Activated CD4-positive, alpha-beta T cell treated with anti-CD3 and anti-CD28 coated beads, Interleukin-2, amount 10 ng/mL, durations not matched to agents 24 days and 14 days (primary cell): ENCODE measurements at regions not wholly inside any gene's neighbourhood (a gene's known extent, or its start where the extent isn't known, plus 50 kb on each side); places are given as distances from the start of the nearest gene placed in this dataset.

Experiments used
- DNase-seq: peaks from one replicate; pipeline ENCODE4 v3.0.0; 2022
- H3K27ac Mint-ChIP-seq: one replicate; pipeline ENCODE4 v1.8.0; 2022; ENCODE audit warnings: mild to moderate bottlenecking, mixed read lengths
- H3K27me3 Mint-ChIP-seq: one replicate; pipeline ENCODE4 v1.8.0; 2022; ENCODE audit warnings: mixed read lengths
- H3K36me3 Mint-ChIP-seq: one replicate; pipeline ENCODE4 v1.8.0; 2022; ENCODE audit warnings: low read depth, mild to moderate bottlenecking, mixed read lengths
- H3K4me1 Mint-ChIP-seq: one replicate; pipeline ENCODE4 v1.8.0; 2021; ENCODE audit warnings: mixed read lengths
- H3K4me3 Mint-ChIP-seq: one replicate; pipeline ENCODE4 v1.8.0; 2022; ENCODE audit warnings: mild to moderate bottlenecking, moderate library complexity, mixed read lengths
- H3K9me3 Mint-ChIP-seq: one replicate; pipeline ENCODE4 v1.8.0; 2021; ENCODE audit warnings: mixed read lengths
- intact Hi-C: fragments of 100-400 bp; cut with micrococcal nuclease; formaldehyde crosslinking; loops from one replicate; pipeline ENCODE4 v1.15.1; 2023

DNA sequence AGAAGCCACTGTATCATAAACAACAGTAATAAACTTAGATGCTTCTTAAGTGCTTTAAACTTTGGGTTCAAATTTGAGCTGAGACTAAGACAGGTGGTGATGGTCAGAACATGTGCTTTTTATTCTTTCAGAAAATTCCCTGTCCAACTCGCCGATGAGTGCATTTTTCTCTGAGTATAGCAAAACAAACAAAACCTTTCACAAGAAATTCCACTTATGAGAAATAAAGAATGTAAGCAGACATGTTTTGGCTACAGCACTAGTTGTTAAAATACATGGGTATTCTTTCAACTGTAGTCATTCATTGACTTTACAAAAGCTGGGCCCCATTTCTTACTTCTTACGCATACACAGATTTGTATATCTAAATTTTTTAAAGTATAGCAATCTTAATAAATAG lies 125.6 kb downstream of the SPRY2 start:
- DNase-seq, result no peak
- Mint-ChIP-seq H3K36me3 (no peaks in the 10 kb centered on the region), H3K27ac (no peak overlapping the region), H3K4me1 (no peaks in the 10 kb centered on the region), H3K4me3 (no peak overlapping the region), H3K27me3 (no peaks in the 10 kb centered on the region), H3K9me3 (no peaks in the 10 kb centered on the region)
- intact Hi-C loops, result no loop called here

DNA sequence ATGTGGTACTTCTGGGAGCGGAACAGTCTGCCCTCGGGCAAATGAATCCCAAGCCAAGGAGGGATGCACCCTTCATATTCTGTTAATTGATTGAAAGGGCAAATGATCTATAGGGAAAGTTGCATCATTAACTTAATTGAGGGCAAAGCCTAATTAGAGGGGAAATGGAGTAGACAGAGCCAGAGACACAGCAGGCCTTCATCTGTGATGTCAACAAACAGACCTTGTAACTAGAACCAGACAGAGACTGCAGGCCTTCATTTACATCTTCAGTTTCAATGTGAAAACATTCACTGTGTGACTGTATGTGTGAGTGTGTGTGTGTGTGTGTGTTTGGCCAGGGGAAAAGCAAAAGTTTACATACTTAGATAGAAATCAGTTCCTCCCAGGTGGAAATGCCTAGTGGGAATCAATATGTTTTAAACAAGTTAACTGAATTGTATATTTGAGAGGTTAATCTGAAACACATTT lies 126.4 kb downstream of the SPRY2 start:
- Mint-ChIP-seq H3K36me3 (no peaks in the 10 kb centered on the region), H3K27me3 (no peaks in the 10 kb centered on the region), H3K4me3 (no peak overlapping the region), H3K9me3 (no peaks in the 10 kb centered on the region), H3K4me1 (no peaks in the 10 kb centered on the region), H3K27ac (no peak overlapping the region)
- intact Hi-C loops, result no loop called here
- no peak for DNase-seq

DNA sequence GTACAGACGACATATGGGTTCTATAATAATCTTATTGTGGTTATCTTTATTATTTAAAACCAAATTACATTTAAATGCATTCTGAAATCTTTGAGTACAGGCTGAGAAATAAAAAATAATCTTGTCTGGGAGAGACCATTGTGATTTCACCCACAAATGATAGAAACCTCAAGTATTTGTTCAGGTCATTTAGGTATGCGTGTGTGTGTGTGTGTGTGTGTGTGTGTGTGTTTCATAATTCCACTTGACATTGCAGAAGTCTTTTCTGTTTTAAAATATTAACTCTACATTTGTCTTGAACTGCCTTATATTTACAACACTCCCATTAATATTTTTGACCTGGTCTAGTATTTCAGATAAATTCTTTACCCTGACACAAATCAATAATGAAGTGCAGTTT lies 126.9 kb downstream of the SPRY2 start:
- DNase-seq, result no peak
- H3K27me3 Mint-ChIP-seq, result no peaks in the 10 kb centered on the region
- H3K27ac Mint-ChIP-seq, result no peak overlapping the region
- H3K4me1 Mint-ChIP-seq, result no peaks in the 10 kb centered on the region
- no peaks in the 10 kb centered on the region for H3K36me3 Mint-ChIP-seq
- H3K4me3 Mint-ChIP-seq, result no peak overlapping the region
- H3K9me3 Mint-ChIP-seq, result no peaks in the 10 kb centered on the region
- intact Hi-C loops, result no loop called here

DNA sequence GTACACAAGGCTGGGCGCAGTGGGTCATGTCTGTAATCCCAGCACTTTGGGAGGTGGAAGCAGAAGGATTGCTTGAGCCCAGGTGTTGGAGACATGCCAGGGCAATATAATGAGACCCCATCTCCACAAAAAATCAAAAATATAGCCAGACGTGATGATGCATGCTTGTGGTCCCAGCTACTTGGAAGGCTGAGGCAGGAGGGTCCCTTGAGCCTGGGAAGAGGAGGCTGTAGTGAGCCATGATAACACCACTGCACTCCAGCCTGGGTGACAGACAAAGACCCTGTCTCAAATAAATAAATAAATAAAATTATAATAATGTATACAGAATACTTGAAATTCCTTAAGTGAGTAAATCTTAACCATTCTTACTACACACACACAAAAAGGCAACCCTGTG lies 127.7 kb downstream of the SPRY2 start:
- Mint-ChIP-seq H3K4me1 (no peaks in the 10 kb centered on the region), H3K9me3 (no peaks in the 10 kb centered on the region), H3K27me3 (no peaks in the 10 kb centered on the region), H3K4me3 (no peak overlapping the region), H3K27ac (no peak overlapping the region), H3K36me3 (no peaks in the 10 kb centered on the region)
- no peak for DNase-seq
- intact Hi-C loops, result no loop called here

DNA sequence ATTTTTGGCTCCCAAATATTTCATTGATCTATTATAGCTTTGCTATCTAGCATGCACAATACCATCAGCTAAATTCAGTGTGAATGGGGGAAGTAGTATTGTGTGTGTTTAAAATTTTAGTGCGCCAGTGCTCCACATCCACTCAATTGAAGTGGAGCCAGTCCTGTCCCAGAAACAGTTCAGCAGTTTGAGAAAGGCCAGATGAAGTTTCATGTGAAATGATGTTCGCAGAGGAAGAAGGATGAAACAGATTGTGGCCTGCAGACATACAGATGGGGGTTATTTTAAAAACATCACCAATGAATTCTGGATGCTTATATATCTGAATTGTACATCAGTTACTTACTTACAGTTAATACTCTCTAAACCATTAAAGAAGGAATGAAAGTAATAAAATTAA lies 129.4 kb downstream of the SPRY2 start:
- H3K9me3 Mint-ChIP-seq, result peaks cover 1% of the 10 kb centered on the region
- H3K36me3 Mint-ChIP-seq, result no peaks in the 10 kb centered on the region
- intact Hi-C loops, result no loop called here

DNA sequence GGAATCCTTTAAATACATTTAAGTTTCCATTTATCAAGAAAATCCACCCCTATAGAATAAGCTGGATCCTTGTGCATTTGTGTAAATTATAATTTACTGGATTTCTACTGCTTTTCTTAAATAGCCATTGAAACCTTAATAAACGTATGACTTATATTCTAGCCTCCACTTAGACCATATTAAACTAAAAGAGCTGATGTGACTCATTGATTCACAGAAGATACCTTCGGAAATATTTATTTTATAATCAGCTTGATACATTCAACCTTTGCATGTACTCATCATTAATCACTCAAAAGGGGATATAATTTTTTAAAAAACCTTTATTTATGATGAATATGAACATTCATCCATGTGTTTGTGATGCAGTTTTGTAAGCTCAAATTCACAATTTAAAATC lies 136.3 kb downstream of the SPRY2 start:
- no peaks in the 10 kb centered on the region for H3K27me3 Mint-ChIP-seq
- no peak for DNase-seq
- H3K4me3 Mint-ChIP-seq, result no peak overlapping the region
- no peaks in the 10 kb centered on the region for H3K4me1 Mint-ChIP-seq
- H3K36me3 Mint-ChIP-seq, result no peaks in the 10 kb centered on the region
- peaks cover 4% of the 10 kb centered on the region for H3K9me3 Mint-ChIP-seq
- intact Hi-C loops, result no loop called here
- H3K27ac Mint-ChIP-seq, result no peak overlapping the region

More for the DNA sequence above, 129.4 kb downstream of the SPRY2 start:
- H3K4me3 Mint-ChIP-seq, result no peak overlapping the region
- H3K4me1 Mint-ChIP-seq, result no peaks in the 10 kb centered on the region
- H3K27me3 Mint-ChIP-seq, result no peaks in the 10 kb centered on the region
- DNase-seq, result no peak
- H3K27ac Mint-ChIP-seq, result no peak overlapping the region

DNA sequence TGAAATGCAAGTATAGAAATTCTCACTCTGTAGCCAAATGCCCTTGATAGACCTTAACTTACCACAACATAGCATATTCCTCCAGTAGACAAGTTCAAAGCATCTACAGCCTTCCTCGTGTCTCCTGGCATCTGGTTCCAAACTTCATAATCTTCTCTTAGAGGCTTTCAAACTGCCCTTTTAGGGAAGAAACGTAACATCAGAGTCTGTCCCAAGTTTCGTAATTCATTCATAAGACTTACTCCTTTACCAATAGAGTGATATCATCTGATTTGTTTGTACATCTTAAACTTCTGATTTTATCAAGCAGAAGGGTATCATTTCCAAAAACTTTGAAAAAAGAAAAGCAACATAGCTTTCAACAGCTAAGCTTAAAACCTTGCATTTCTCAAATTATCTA lies 137.4 kb downstream of the SPRY2 start:
- intact Hi-C loops, result no loop called here
- Mint-ChIP-seq H3K4me3 (no peak overlapping the region), H3K4me1 (no peaks in the 10 kb centered on the region), H3K27me3 (no peaks in the 10 kb centered on the region), H3K36me3 (no peaks in the 10 kb centered on the region), H3K27ac (no peak overlapping the region), H3K9me3 (peaks cover 4% of the 10 kb centered on the region)
- no peak for DNase-seq

DNA sequence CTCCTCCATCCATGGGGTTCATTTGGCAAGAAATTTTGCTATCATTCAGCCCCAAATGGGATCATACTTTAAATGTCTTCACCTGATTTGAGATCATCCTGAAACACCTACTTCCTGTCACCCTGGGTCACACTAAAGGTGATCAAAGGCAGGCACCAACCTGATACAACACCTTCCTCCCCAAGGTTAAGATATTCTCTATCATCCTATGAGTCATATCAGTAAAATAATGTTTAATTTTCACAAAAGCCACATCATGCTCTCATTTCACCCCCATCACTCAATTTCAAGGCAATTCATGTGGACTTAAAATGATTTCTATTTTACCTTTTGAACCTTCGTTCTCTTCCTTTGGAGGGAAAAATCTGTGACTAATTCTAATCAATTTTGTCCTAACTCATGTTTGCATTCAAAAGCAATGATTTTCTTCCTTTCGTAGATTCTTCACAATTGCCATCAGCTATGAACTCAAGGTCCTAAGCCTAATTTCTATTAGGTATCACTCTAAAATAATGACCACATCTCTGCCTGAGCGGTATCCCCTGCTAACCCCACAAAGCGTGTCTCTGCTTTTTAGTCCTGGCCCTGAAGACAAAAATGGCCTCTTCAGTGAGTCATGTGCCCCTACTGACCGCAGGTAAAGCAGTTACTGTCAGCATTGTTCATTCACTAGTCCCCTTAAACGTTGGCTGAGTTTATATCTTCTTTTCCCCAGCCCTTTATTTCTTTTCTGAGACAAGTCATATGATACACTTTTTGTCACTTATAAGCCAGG lies 139.0 kb downstream of the SPRY2 start:
- no peaks in the 10 kb centered on the region for H3K36me3 Mint-ChIP-seq
- no peak overlapping the region for H3K4me3 Mint-ChIP-seq
- no peak for DNase-seq
- intact Hi-C loops, result no loop called here
- no peaks in the 10 kb centered on the region for H3K27me3 Mint-ChIP-seq
- H3K9me3 Mint-ChIP-seq, result peaks cover 4% of the 10 kb centered on the region
- no peaks in the 10 kb centered on the region for H3K4me1 Mint-ChIP-seq
- no peak overlapping the region for H3K27ac Mint-ChIP-seq

DNA sequence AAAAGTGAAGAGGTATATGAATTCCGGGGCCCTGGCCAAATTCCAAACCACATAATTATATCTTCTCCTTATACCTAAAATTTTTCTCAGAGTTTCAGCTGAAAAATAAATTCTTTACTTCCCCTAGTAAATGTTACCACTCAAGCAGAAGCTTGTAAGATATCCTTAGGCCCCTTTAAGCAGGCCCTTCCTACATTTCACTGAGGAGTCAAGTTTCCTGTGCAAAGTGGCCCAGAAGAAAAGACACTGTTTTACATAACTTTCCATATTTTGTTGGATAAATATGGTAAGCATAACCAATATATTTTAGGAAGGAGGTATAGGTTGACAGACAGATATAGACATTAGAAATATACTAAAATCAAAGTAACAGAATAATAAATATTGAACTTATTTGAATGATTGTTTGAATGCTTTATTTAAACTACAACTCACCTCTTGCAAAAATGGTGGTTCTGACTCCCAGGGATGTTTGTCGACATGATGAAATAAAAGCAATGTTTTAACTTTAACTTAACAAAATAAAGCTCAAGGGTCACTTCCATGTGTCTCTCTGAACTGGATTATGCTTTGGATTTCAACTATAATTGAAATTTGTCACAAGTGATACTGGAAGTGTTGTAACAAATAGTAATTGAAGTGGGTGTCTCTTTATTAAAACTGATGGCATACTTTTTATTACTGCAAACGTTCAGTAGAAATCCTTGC lies 141.2 kb downstream of the SPRY2 start:
- Mint-ChIP-seq H3K4me1 (no peaks in the 10 kb centered on the region), H3K9me3 (no peaks in the 10 kb centered on the region), H3K36me3 (no peaks in the 10 kb centered on the region), H3K27me3 (no peaks in the 10 kb centered on the region), H3K27ac (no peak overlapping the region), H3K4me3 (no peak overlapping the region)
- no peak for DNase-seq
- intact Hi-C loops, result no loop called here

DNA sequence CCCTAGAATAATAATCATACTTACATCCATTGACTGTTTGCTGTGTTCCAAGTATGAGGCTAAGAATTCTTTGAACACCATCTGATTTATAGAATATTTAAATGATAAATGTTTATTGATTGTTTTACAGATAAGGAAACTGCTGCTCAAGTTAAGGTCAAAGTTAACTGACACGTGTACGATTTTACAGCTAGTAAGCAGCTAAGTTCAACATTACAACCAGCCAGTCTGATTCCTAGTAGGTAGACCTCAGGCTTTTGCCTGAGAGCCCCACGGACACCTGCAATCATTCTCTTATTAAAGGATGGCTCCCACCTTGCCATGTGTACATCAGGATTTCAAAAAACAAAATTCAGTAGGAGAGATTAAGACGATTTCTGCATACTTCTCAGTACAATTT lies 141.9 kb downstream of the SPRY2 start:
- intact Hi-C loops, result no loop called here
- Mint-ChIP-seq H3K4me3 (no peak overlapping the region), H3K27me3 (no peaks in the 10 kb centered on the region), H3K36me3 (no peaks in the 10 kb centered on the region), H3K27ac (no peak overlapping the region), H3K9me3 (no peaks in the 10 kb centered on the region), H3K4me1 (no peaks in the 10 kb centered on the region)
- no peak for DNase-seq

DNA sequence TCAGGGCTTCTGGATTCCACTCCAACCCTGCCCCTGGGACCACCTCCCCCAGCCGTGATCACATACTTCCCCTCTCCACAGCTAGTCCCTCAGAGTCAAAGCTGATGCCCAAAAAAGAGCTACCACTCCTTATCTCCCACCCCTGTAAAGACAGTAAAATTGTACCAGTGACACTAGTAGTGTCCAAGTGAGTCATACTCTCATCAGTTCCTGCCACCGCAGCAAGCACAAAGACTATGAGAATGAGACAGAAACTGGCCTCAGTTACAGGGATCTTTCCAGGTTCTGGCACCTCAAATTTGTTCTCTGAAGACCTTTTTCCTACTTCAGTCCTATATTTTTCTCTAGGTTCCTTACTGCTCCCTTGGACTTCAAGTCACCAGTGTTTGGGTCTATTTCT lies 144.2 kb downstream of the SPRY2 start:
- no peak for DNase-seq
- no peak overlapping the region for H3K27ac Mint-ChIP-seq
- intact Hi-C loops, result no loop called here
- no peaks in the 10 kb centered on the region for H3K27me3 Mint-ChIP-seq
- no peaks in the 10 kb centered on the region for H3K4me1 Mint-ChIP-seq
- no peak overlapping the region for H3K4me3 Mint-ChIP-seq
- no peaks in the 10 kb centered on the region for H3K36me3 Mint-ChIP-seq
- no peaks in the 10 kb centered on the region for H3K9me3 Mint-ChIP-seq

DNA sequence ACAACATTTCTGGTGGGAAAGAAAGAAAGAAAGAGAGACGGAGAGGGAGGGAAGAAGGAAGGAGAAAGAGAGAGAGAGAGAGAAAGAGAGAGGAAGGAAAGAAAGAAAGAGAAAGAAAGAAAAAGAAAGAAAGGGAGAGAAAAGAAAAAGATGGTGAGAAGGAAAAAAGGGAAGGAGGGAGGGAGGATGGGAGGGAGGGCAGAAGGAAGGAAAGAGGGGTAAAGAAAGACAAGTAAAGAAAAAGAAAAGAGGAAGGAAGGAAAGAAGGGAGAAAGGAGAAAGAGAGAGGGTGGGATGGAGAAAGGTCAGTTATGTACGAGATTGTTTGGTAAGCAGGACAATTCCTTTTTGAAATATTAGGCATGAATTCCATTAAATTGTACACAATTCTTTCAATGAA lies 145.3 kb downstream of the SPRY2 start:
- no peak for DNase-seq
- intact Hi-C loops, result no loop called here
- Mint-ChIP-seq H3K4me3 (no peak overlapping the region), H3K27me3 (no peaks in the 10 kb centered on the region), H3K27ac (no peak overlapping the region), H3K4me1 (no peaks in the 10 kb centered on the region), H3K9me3 (no peaks in the 10 kb centered on the region), H3K36me3 (no peaks in the 10 kb centered on the region)

DNA sequence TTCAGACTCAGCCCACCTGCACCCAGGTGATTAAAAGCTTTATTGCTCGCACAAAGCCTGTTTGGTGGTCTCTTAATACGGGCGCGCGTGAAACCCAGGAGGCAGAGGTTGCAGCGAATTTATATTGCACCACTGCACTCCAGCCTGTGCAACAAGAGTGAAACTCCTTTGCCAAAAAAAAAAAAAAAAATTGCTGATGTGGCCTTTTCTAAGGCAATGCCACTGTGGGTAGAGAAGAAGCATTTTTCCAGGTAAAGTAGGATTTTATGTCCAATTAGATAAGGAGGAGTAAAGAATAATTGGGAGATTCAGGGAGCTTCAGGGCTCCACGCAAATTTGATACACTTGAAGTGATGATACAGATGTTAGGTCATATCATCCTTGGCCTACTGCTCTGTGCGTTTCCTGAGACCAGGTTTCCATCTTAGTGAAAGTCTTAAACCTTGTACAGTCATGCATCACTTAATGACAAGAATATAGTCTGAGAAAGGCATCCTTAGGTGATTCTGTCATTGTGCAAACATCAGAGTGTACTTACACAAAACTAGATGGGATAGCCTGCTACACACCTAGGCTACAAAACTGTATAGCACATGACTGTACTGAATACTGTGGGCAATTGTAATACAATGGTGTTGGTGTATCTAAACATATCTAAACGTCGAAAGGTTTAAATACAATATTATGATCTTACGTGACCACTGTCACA lies 150.9 kb downstream of the SPRY2 start:
- Mint-ChIP-seq H3K9me3 (no peaks in the 10 kb centered on the region), H3K4me3 (no peak overlapping the region), H3K27ac (no peak overlapping the region), H3K4me1 (no peaks in the 10 kb centered on the region), H3K27me3 (no peaks in the 10 kb centered on the region), H3K36me3 (no peaks in the 10 kb centered on the region)
- intact Hi-C loops, result no loop called here
- DNase-seq, result no peak

DNA sequence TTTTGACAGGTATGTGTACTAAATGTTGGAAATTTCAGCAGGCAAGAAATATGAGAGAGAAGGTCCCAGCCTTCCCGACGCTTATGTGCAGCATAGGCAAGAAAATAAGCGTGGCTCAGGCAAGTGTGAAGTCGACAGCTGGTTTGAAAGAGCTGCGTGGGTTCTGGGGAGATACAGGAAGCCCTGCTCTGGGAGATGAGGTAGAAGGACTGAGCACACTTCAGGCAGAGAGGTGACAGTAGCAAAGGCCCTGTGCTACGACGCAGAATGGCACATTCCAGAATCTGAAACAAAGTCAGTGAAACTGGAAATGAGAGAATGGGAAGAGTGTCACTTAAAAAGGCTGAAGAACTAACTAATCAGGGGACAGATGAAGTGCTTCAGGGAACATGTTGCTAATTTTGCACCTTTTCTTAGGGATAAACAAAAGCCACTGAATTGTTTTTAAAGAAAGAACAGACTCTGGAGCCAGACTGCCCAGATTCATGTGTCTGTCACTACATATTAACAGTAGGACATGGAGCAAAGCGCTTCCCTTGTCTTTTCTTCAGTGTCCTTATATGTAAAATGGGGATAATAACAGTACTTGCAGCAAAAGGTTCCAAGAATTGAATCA lies 160.1 kb downstream of the SPRY2 start:
- Mint-ChIP-seq H3K36me3 (no peaks in the 10 kb centered on the region), H3K9me3 (no peaks in the 10 kb centered on the region), H3K27ac (no peak overlapping the region), H3K27me3 (no peaks in the 10 kb centered on the region), H3K4me3 (no peak overlapping the region), H3K4me1 (no peaks in the 10 kb centered on the region)
- DNase-seq, result no peak
- intact Hi-C loops, result no loop called here
